Stimulated activated CD8-positive, alpha-beta memory T cell treated with anti-CD3 and anti-CD28 coated beads, Interleukin-12 subunit alpha, Interleukin-12 subunit beta, amount 100 ng/mL, for 1 hour (primary cell): ENCODE measurements at regions not wholly inside any gene's neighbourhood (a gene's known extent, or its start where the extent isn't known, plus 50 kb on each side); places are given as distances from the start of the nearest gene placed in this dataset.

Experiments used
- DNase-seq: peaks from one replicate; pipeline ENCODE4 v3.0.0-alpha.2; 2020; ENCODE audit warnings: low read depth

- no peak for DNase-seq
Measured at GRCh38 chr5:142433526-142434321, 108.9 kb upstream of the SPRY4 start.

GRCh38 chr5:142432961-142433360, 108.1 kb upstream of the SPRY4 start:
- DNase-seq, result peak; percentile 29

GRCh38 chr5:142432369-142432863, 107.6 kb upstream of the SPRY4 start:
- DNase-seq, result no peak

GRCh38 chr5:142428773-142429473, 104.1 kb upstream of the SPRY4 start:
- DNase-seq, result no peak

GRCh38 chr5:142428036-142428772, 103.4 kb upstream of the SPRY4 start:
- no peak for DNase-seq

- DNase-seq, result no peak
Measured at GRCh38 chr5:142427529-142427928, 102.7 kb upstream of the SPRY4 start.

GRCh38 chr5:142427015-142427364, 102.2 kb upstream of the SPRY4 start:
- DNase-seq, result no peak

GRCh38 chr5:142426129-142427014, 101.6 kb upstream of the SPRY4 start:
- no peak for DNase-seq

- DNase-seq, result no peak
Measured at GRCh38 chr5:142425286-142426065, 100.7 kb upstream of the SPRY4 start.

- no peak for DNase-seq
Measured at GRCh38 chr5:142422429-142422828, 97.6 kb upstream of the SPRY4 start.

GRCh38 chr5:142421621-142422397, 97.0 kb upstream of the SPRY4 start:
- DNase-seq, result no peak

- DNase-seq, result no peak
Measured at GRCh38 chr5:142421228-142421617, 96.4 kb upstream of the SPRY4 start.

- no peak for DNase-seq
Measured at GRCh38 chr5:142420561-142421227, 95.9 kb upstream of the SPRY4 start.

GRCh38 chr5:142412581-142412980, 87.8 kb upstream of the SPRY4 start:
- DNase-seq, result no peak

GRCh38 chr5:142411656-142412425, 87.0 kb upstream of the SPRY4 start:
- DNase-seq, result no peak

- DNase-seq, result no peak
Measured at GRCh38 chr5:142411103-142411502, 86.3 kb upstream of the SPRY4 start.

GRCh38 chr5:142408981-142409481, 84.2 kb upstream of the SPRY4 start:
- no peak for DNase-seq

GRCh38 chr5:142408536-142408935, 83.7 kb upstream of the SPRY4 start:
- DNase-seq, result no peak
